MCF 10A (cell line): ENCODE measurements at regions not wholly inside any gene's neighbourhood (a gene's known extent, or its start where the extent isn't known, plus 50 kb on each side); places are given as distances from the start of the nearest gene placed in this dataset.
A peak's percentile ranks its signal among the peaks of the same experiment; 100 is the strongest.

Experiments
- BruUV-seq: library from RNA; stranded (reverse); fragments of 400-500 nt; replicated peaks from 2 replicates; lab custom pipeline; 2021; lab: Mats Ljungman, UMichigan
- CTCF ChIA-PET: fragments of 300-600 bp; sonication (Branson Sonifier 250); formaldehyde crosslinking; extraction: SDS; loops from one replicate; lab custom pipeline; 2021; ENCODE audit warnings: antibody characterized with exemption, inconsistent platforms; lab: Yijun Ruan, JAX
- POLR2A ChIA-PET: fragments of 300-600, 350-650 bp; sonication (Branson Sonifier 250); formaldehyde crosslinking; extraction: SDS; loops from one replicate; lab custom pipeline; 2020; ENCODE audit warnings: antibody characterized with exemption, inconsistent platforms; lab: Yijun Ruan, JAX
- DNase-seq: peaks from one replicate; pipeline ENCODE4 v3.0.0-alpha.2; 2018; ENCODE audit not compliant: unreplicated experiment
- H3K27ac Mint-ChIP-seq: one replicate; pipeline ENCODE4 v1.8.0; 2022; ENCODE audit warnings: mild to moderate bottlenecking, low read depth, mixed read lengths; ENCODE audit not compliant: unreplicated experiment
- H3K27me3 Mint-ChIP-seq: one replicate; pipeline ENCODE4 v1.8.0; 2022; ENCODE audit warnings: mixed read lengths; ENCODE audit not compliant: insufficient read depth, unreplicated experiment
- H3K36me3 Mint-ChIP-seq: one replicate; pipeline ENCODE4 v1.8.0; 2022; ENCODE audit warnings: mild to moderate bottlenecking, moderate library complexity, mixed read lengths; ENCODE audit not compliant: insufficient read depth, unreplicated experiment
- H3K4me1 Mint-ChIP-seq: one replicate; pipeline ENCODE4 v1.8.0; 2022; ENCODE audit warnings: mixed read lengths; ENCODE audit not compliant: insufficient read depth, unreplicated experiment
- H3K4me3 Mint-ChIP-seq: one replicate; pipeline ENCODE4 v1.8.0; 2022; ENCODE audit warnings: mild to moderate bottlenecking, moderate library complexity, mixed read lengths; ENCODE audit not compliant: unreplicated experiment
- H3K9me3 Mint-ChIP-seq: one replicate; pipeline ENCODE4 v1.8.0; 2022; ENCODE audit warnings: mixed read lengths; ENCODE audit not compliant: unreplicated experiment
- CTCF ChIP-seq: fragments of 200-600 bp; IDR thresholded peaks from one replicate; pipeline ENCODE4 v1.8.0; 2022; ENCODE audit warnings: antibody characterized with exemption, mild to moderate bottlenecking; ENCODE audit not compliant: unreplicated experiment
- intact Hi-C: fragments of 100-400 bp; cut with micrococcal nuclease; formaldehyde crosslinking; loops from 2 replicates; pipeline ENCODE4 v1.14.1; 2022

GRCh38 chr6:118725944-118726343 is 74.6 kb upstream of the CEP85L start:
- DNase-seq: peak; percentile 12
- no peak overlapping the region for H3K27ac Mint-ChIP-seq
- H3K27me3 Mint-ChIP-seq: no peaks in the 10 kb centered on the region
- ChIA-PET CTCF (interaction anchor here (0.6 kb wide), 1 partner anchor 50 kb away, joined by 6 read pairs; no protein-coding TSS in a partner anchor), POLR2A (no interaction called here)
- no peaks in the 10 kb centered on the region for H3K36me3 Mint-ChIP-seq
- no peak for TF ChIP-seq CTCF
- intact Hi-C loops: no loop called here
- no TSS peak for BruUV-seq
- H3K9me3 Mint-ChIP-seq: no peaks in the 10 kb centered on the region
- peaks cover 4% of the 10 kb centered on the region for H3K4me1 Mint-ChIP-seq
- no peak overlapping the region for H3K4me3 Mint-ChIP-seq

- peak; percentile 38 for DNase-seq
- ChIA-PET POLR2A (interaction anchor here (0.7 kb wide), 1 partner anchor 40 kb away, joined by 3 read pairs; no protein-coding TSS in a partner anchor), CTCF (no interaction called here)
- intact Hi-C loops: no loop called here
- peaks cover 4% of the 10 kb centered on the region for H3K4me1 Mint-ChIP-seq
- H3K4me3 Mint-ChIP-seq: no peak overlapping the region
- no TSS peak for BruUV-seq
- H3K27ac Mint-ChIP-seq: no peak overlapping the region
- TF ChIP-seq CTCF: no peak
- H3K9me3 Mint-ChIP-seq: no peaks in the 10 kb centered on the region
- H3K36me3 Mint-ChIP-seq: no peaks in the 10 kb centered on the region
- H3K27me3 Mint-ChIP-seq: no peaks in the 10 kb centered on the region
These were observed 72.8 kb upstream of the CEP85L start for GRCh38 chr6:118724211-118724610.

GRCh38 chr6:118722829-118723813 is 71.7 kb upstream of the CEP85L start:
- no TSS peak for BruUV-seq
- ChIA-PET CTCF (no interaction called here), POLR2A (no interaction called here)
- H3K36me3 Mint-ChIP-seq: no peaks in the 10 kb centered on the region
- intact Hi-C loops: no loop called here
- DNase-seq: no peak
- TF ChIP-seq CTCF: no peak
- H3K9me3 Mint-ChIP-seq: no peaks in the 10 kb centered on the region
- peaks cover 4% of the 10 kb centered on the region for H3K4me1 Mint-ChIP-seq
- H3K27ac Mint-ChIP-seq: no peak overlapping the region
- H3K27me3 Mint-ChIP-seq: no peaks in the 10 kb centered on the region
- H3K4me3 Mint-ChIP-seq: no peak overlapping the region

- TF ChIP-seq CTCF: no peak
- no peaks in the 10 kb centered on the region for H3K36me3 Mint-ChIP-seq
- H3K4me1 Mint-ChIP-seq: peaks cover 4% of the 10 kb centered on the region
- H3K9me3 Mint-ChIP-seq: no peaks in the 10 kb centered on the region
- CTCF ChIA-PET: interaction anchor here (1.0 kb wide), 1 partner anchor 30 kb away, joined by 4 read pairs; no protein-coding TSS in a partner anchor
- POLR2A ChIA-PET: no interaction called here
- DNase-seq: no peak
- no peak overlapping the region for H3K4me3 Mint-ChIP-seq
- intact Hi-C loops: no loop called here
- BruUV-seq: no TSS peak
- no peaks in the 10 kb centered on the region for H3K27me3 Mint-ChIP-seq
- no peak overlapping the region for H3K27ac Mint-ChIP-seq
These were observed 68.7 kb upstream of the CEP85L start for GRCh38 chr6:118720125-118720473.
